T47D (cell line): ENCODE measurements at regions not wholly inside any gene's neighbourhood (a gene's known extent, or its start where the extent isn't known, plus 50 kb on each side); places are given as distances from the start of the nearest gene placed in this dataset.

Experiments used
- DNase-seq, 2 experiments: peaks; one replicate each; pipeline versions ENCODE4 v3.0.0 to v3.0.0-alpha.2; 2011 to 2012; ENCODE audit warnings: low read depth in 1 of 2, low spot score in 1 of 2
- JUND ChIP-seq: IDR thresholded peaks from 2 replicates; pipeline ENCODE4 v1.6.1; 2012; ENCODE audit warnings: low read depth
- in situ Hi-C: cut with HindIII; loops from 2 replicates; pipeline ENCODE4 v1.10.0; 2016; ENCODE audit warnings: low sequenced_read_pairs, low pct_unique_long_range_greater_than_20kb

- no peak for TF ChIP-seq JUND
- in situ Hi-C loops: no loop called here
- DNase-seq: no peak
Observed at GRCh38 chr1:172738389-172738788, 79.5 kb downstream of the FASLG start.

GRCh38 chr1:172742599-172743500 is 83.9 kb downstream of the FASLG start:
- no peak for TF ChIP-seq JUND
- in situ Hi-C loops: no loop called here
- DNase-seq: peak in 1 of 2 experiments; percentile 55

GRCh38 chr1:172745014-172745413 is 86.1 kb downstream of the FASLG start:
- DNase-seq: peak; percentile 52 to 81
- in situ Hi-C loops: no loop called here
- no peak for TF ChIP-seq JUND

- peak; percentile 57; the same call in 1 of the 2 replicates for TF ChIP-seq JUND
- DNase-seq: peak; percentile 22 to 87
- in situ Hi-C loops: no loop called here
Observed at GRCh38 chr1:172746091-172746949, 87.4 kb downstream of the FASLG start.

GRCh38 chr1:172748201-172748600 is 89.3 kb downstream of the FASLG start:
- in situ Hi-C loops: no loop called here
- DNase-seq: no peak
- TF ChIP-seq JUND: no peak

GRCh38 chr1:172751683-172752082 is 92.8 kb downstream of the FASLG start:
- in situ Hi-C loops: no loop called here
- no peak for TF ChIP-seq JUND
- no peak for DNase-seq

GRCh38 chr1:172753964-172754363 is 95.1 kb downstream of the FASLG start:
- in situ Hi-C loops: no loop called here
- DNase-seq: no peak
- TF ChIP-seq JUND: no peak

- no peak for DNase-seq
- in situ Hi-C loops: no loop called here
- TF ChIP-seq JUND: no peak
Observed at GRCh38 chr1:172754609-172755008, 95.7 kb downstream of the FASLG start.

GRCh38 chr1:172755099-172755498 is 96.2 kb downstream of the FASLG start:
- DNase-seq: no peak
- in situ Hi-C loops: no loop called here
- no peak for TF ChIP-seq JUND

GRCh38 chr1:172756024-172756423 is 97.1 kb downstream of the FASLG start:
- no peak for TF ChIP-seq JUND
- no peak for DNase-seq
- in situ Hi-C loops: no loop called here

- in situ Hi-C loops: no loop called here
- TF ChIP-seq JUND: no peak
- no peak for DNase-seq
Observed at GRCh38 chr1:172758259-172758658, 99.4 kb downstream of the FASLG start.

- in situ Hi-C loops: no loop called here
- DNase-seq: no peak
- no peak for TF ChIP-seq JUND
Observed at GRCh38 chr1:172760121-172760520, 101.2 kb downstream of the FASLG start.
